Loucy (cell line): ENCODE measurements at regions not wholly inside any gene's neighbourhood (a gene's known extent, or its start where the extent isn't known, plus 50 kb on each side); places are given as distances from the start of the nearest gene placed in this dataset.

Source experiments
- H2AFZ ChIP-seq: fragments of 200-600 bp; sonication (generic); 2 replicates; pipeline ENCODE4 v1.6.0; 2016; ENCODE audit warnings: antibody characterized with exemption, mild to moderate bottlenecking, low read length, moderate library complexity
- H3F3A ChIP-seq: fragments of 200-600 bp; 2 replicates; pipeline ENCODE4 v1.6.0; 2016; ENCODE audit warnings: antibody characterized with exemption, low read depth, mild to moderate bottlenecking
- H3K27me3 ChIP-seq: fragments of 200-600 bp; sonication (generic); 2 replicates; pipeline ENCODE4 v1.6.1; 2014; ENCODE audit warnings: low read length, mild to moderate bottlenecking; ENCODE audit not compliant: insufficient read depth, poor library complexity, severe bottlenecking
- H3K36me3 ChIP-seq: fragments of 200-600 bp; sonication (generic); 2 replicates; pipeline ENCODE4 v1.6.1; 2016; ENCODE audit warnings: low read length; ENCODE audit not compliant: insufficient read depth
- H3K4me1 ChIP-seq: fragments of 200-600 bp; sonication (generic); 2 replicates; pipeline ENCODE4 v1.5.1; 2014; ENCODE audit warnings: low read length, mild to moderate bottlenecking; ENCODE audit not compliant: insufficient read depth, poor library complexity, severe bottlenecking
- H3K4me2 ChIP-seq: fragments of 200-600 bp; sonication (generic); 2 replicates; pipeline ENCODE4 v1.6.0; 2014; ENCODE audit warnings: antibody characterized with exemption, low read length, low read depth, mild to moderate bottlenecking; ENCODE audit not compliant: poor library complexity, severe bottlenecking
- H3K4me3 ChIP-seq: fragments of 200-600 bp; sonication (generic); 2 replicates; pipeline ENCODE4 v1.5.1; 2014; ENCODE audit warnings: low read length, mild to moderate bottlenecking, mixed read lengths; ENCODE audit not compliant: poor library complexity, severe bottlenecking
- H3K79me2 ChIP-seq: fragments of 200-600 bp; sonication (generic); 2 replicates; pipeline ENCODE4 v1.6.1; 2014; ENCODE audit warnings: low read length; ENCODE audit not compliant: insufficient read depth
- H3K9ac ChIP-seq: fragments of 200-600 bp; sonication (generic); 2 replicates; pipeline ENCODE4 v1.6.0; 2014; ENCODE audit warnings: mild to moderate bottlenecking, low read depth, low read length, moderate library complexity; ENCODE audit not compliant: poor library complexity, severe bottlenecking
- H3K9me2 ChIP-seq: fragments of 200-600 bp; sonication (generic); replicated peaks from 2 replicates; pipeline ENCODE4 v1.6.1; 2016; ENCODE audit warnings: low read depth, low read length, mixed read lengths
- H3K9me3 ChIP-seq: fragments of 200-600 bp; sonication (generic); 2 replicates; pipeline ENCODE4 v1.6.1; 2014; ENCODE audit warnings: mild to moderate bottlenecking, antibody characterized with exemption, low read length, low read depth; ENCODE audit not compliant: insufficient read depth
- H4K20me1 ChIP-seq: fragments of 200-600 bp; sonication (generic); 2 replicates; pipeline ENCODE4 v1.6.0; 2014; ENCODE audit warnings: antibody characterized with exemption, low read length, mild to moderate bottlenecking; ENCODE audit not compliant: insufficient read depth, poor library complexity, severe bottlenecking
- EZH2phosphoT487 ChIP-seq: fragments of 200-600 bp; IDR thresholded peaks from 2 replicates; pipeline ENCODE4 v1.6.1; 2018; ENCODE audit warnings: antibody characterized with exemption, mild to moderate bottlenecking, moderate library complexity, borderline replicate concordance
- TF ChIP-seq, protein P1 (sequence below): fragments of 200-600 bp; sonication (generic); conservative IDR thresholded peaks from 2 replicates; pipeline ENCODE4 v1.5.1; 2014; ENCODE audit warnings: mild to moderate bottlenecking, antibody characterized with exemption, low read length

DNA sequence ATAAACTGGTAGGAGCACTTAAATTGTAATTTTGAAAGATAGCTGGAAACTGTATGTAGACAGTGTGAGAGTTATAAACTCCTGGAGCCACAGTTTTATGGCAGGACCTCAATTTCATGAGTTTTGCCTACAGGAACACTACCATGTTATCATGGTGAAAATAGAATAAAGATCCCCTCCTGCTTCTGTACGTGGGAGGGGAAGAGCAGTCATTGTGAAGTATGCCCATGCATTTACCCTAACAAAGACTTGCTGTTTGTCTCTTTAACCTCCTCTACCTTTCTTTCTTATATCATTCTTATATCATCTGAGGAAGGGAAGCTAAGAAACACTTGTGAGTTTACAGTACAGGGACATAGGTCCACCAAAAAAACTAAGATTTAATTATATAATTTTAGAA, 327.0 kb downstream of the PCDH10 start:
- no peak for TF ChIP-seq EZH2phosphoT487
- TF ChIP-seq, protein P1, sequence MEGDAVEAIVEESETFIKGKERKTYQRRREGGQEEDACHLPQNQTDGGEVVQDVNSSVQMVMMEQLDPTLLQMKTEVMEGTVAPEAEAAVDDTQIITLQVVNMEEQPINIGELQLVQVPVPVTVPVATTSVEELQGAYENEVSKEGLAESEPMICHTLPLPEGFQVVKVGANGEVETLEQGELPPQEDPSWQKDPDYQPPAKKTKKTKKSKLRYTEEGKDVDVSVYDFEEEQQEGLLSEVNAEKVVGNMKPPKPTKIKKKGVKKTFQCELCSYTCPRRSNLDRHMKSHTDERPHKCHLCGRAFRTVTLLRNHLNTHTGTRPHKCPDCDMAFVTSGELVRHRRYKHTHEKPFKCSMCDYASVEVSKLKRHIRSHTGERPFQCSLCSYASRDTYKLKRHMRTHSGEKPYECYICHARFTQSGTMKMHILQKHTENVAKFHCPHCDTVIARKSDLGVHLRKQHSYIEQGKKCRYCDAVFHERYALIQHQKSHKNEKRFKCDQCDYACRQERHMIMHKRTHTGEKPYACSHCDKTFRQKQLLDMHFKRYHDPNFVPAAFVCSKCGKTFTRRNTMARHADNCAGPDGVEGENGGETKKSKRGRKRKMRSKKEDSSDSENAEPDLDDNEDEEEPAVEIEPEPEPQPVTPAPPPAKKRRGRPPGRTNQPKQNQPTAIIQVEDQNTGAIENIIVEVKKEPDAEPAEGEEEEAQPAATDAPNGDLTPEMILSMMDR: no peak
- Histone ChIP-seq H3K4me2 (no peak overlapping the region), H3K9ac (no peak overlapping the region), H3K36me3 (no peaks in the 10 kb centered on the region), H3K4me3 (no peak overlapping the region), H3F3A (no peaks in the 10 kb centered on the region), H3K79me2 (no peaks in the 10 kb centered on the region), H3K4me1 (peaks cover 3% of the 10 kb centered on the region), H3K9me2 (no peaks in the 10 kb centered on the region), H2AFZ (peak overlapping the region; percentile 52), H3K27me3 (no peaks in the 10 kb centered on the region), H3K9me3 (0 out of 2 replicates have a peak, but pooled peaks cover 4% of the 10 kb centered on the region), H4K20me1 (no peaks in the 10 kb centered on the region)

DNA sequence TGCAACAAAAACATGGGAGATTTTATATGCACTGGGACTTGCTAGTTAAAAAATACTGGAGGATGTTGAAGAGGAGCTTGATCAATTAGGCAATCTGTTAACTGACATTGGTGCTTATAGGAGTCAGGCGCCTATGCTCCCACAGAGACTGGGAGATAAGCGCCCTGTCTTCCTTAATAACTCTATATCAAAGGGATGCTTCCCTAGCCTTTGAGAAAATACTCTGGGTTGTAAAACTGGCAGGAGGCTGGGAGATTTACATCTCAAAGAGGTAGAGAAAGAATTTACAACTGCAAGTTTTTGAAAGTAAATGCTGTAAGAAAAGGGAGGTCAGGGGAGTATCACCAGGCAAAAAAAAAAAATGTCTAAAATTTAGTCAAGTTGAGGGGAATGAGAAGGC, 325.4 kb downstream of the PCDH10 start:
- H3F3A ChIP-seq: no peaks in the 10 kb centered on the region
- no peak overlapping the region for H3K4me3 ChIP-seq
- H3K36me3 ChIP-seq: no peaks in the 10 kb centered on the region
- no peak overlapping the region for H3K9ac ChIP-seq
- H3K79me2 ChIP-seq: no peaks in the 10 kb centered on the region
- no peaks in the 10 kb centered on the region for H4K20me1 ChIP-seq
- peaks cover 3% of the 10 kb centered on the region for H3K4me1 ChIP-seq
- no peak overlapping the region for H2AFZ ChIP-seq
- TF ChIP-seq EZH2phosphoT487: no peak
- TF ChIP-seq, protein P1: no peak
- H3K9me3 ChIP-seq: 0 out of 2 replicates have a peak, but pooled peaks cover 4% of the 10 kb centered on the region
- no peak overlapping the region for H3K4me2 ChIP-seq
- H3K9me2 ChIP-seq: no peaks in the 10 kb centered on the region
- no peaks in the 10 kb centered on the region for H3K27me3 ChIP-seq

DNA sequence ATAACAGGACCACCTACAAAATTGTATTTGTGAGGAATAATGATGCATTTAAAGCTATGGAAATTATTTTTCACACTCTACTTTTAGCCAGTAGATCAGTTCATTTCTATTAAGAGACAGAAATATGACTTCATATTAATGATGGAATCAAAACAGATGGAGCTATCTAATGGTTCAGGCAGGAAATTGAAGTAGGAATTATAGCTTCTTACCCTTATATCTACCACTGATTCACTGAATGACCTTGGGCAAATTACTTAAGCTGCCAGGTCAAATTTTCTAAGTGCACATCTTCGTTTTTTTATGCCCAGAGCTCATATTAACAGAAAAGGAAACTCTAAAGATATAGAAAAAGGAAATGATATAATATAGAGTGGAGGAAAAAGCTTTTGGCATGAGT, 323.1 kb downstream of the PCDH10 start:
- Histone ChIP-seq H3K9me2 (no peaks in the 10 kb centered on the region), H3K4me3 (no peak overlapping the region), H3K79me2 (no peaks in the 10 kb centered on the region), H4K20me1 (no peaks in the 10 kb centered on the region), H3K36me3 (no peaks in the 10 kb centered on the region), H3K27me3 (no peaks in the 10 kb centered on the region), H3K9me3 (no peaks in the 10 kb centered on the region), H3K4me1 (peaks cover 3% of the 10 kb centered on the region), H3K4me2 (no peak overlapping the region), H3F3A (no peaks in the 10 kb centered on the region), H2AFZ (no peak overlapping the region), H3K9ac (no peak overlapping the region)
- TF ChIP-seq EZH2phosphoT487: no peak
- TF ChIP-seq, protein P1: no peak
